Coronary artery (tissue), 2 donors: ENCODE measurements at regions not wholly inside any gene's neighbourhood (a gene's known extent, or its start where the extent isn't known, plus 50 kb on each side); places are given as distances from the start of the nearest gene placed in this dataset.

Experiments used
- DNase-seq: peaks from one replicate; pipeline ENCODE4 v3.0.0-alpha.2; 2017; ENCODE audit warnings: low spot score
- H3K27ac ChIP-seq, 2 donors: fragments of 200-600 bp; sonication (generic); one replicate each; pipeline ENCODE4 v1.5.1; 2016 to 2019
- H3K4me3 ChIP-seq: fragments of 200-600 bp; sonication (generic); 2 replicates; pipeline ENCODE4 v1.5.1; 2016; ENCODE audit warnings: mild to moderate bottlenecking, moderate library complexity
- TF ChIP-seq, protein P1 (sequence below): fragments of 200-600 bp; sonication (generic); IDR thresholded peaks from one replicate; pipeline ENCODE4 v1.5.1; 2019; ENCODE audit warnings: antibody characterized with exemption

DNA sequence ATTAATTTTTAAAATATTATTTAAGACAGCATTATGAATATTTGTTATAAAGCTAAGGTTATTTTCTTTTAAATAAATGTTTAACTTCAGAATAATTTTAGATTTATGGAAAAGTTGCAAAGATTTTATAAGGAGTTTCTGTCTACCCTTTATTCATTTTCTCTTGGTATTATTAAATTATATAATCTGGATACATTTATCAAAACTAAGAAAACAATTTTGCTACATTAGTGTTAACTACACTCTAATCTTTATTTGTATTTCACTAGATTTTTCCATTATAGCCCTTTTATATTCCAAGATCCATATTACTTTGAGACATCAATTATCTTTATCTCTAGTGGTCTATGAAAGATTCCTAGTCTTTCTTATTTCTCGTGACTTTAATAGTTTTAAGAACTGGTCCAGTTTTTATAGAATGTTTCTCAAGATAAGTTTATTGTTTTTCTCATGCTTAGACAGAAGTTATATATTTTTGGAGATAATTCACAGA is 1243.7 kb upstream of the PCDH9 start:
- DNase-seq: no peak
- H3K4me3 ChIP-seq: no peak overlapping the region
- H3K27ac ChIP-seq: no peak overlapping the region
- TF ChIP-seq, protein P1, sequence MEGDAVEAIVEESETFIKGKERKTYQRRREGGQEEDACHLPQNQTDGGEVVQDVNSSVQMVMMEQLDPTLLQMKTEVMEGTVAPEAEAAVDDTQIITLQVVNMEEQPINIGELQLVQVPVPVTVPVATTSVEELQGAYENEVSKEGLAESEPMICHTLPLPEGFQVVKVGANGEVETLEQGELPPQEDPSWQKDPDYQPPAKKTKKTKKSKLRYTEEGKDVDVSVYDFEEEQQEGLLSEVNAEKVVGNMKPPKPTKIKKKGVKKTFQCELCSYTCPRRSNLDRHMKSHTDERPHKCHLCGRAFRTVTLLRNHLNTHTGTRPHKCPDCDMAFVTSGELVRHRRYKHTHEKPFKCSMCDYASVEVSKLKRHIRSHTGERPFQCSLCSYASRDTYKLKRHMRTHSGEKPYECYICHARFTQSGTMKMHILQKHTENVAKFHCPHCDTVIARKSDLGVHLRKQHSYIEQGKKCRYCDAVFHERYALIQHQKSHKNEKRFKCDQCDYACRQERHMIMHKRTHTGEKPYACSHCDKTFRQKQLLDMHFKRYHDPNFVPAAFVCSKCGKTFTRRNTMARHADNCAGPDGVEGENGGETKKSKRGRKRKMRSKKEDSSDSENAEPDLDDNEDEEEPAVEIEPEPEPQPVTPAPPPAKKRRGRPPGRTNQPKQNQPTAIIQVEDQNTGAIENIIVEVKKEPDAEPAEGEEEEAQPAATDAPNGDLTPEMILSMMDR: no peak

GRCh38 chr13:68467160-68467559 is 1237.0 kb upstream of the PCDH9 start:
- TF ChIP-seq, protein P1: no peak
- no peak overlapping the region for H3K4me3 ChIP-seq
- H3K27ac ChIP-seq: no peak overlapping the region
- DNase-seq: no peak

DNA sequence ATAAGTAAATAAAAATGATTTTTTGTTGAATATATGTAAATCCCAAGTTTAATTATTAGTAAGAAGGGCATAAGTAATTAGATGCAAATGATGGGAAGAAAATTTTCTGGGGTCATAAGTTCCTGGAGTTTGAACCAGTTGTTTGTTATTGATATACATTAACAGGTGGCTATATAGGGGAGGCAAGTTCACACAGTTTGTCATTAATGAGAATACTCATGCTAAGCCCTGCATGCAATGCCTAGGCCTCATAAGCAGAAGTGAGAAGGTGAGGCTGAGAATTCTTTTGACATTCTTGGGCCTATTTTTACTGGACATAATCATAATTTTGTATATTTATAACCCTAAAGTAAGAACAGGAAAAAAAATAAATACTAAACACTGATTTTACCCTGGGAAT is 1210.7 kb upstream of the PCDH9 start:
- H3K27ac ChIP-seq: no peak overlapping the region
- DNase-seq: no peak
- H3K4me3 ChIP-seq: no peak overlapping the region
- TF ChIP-seq, protein P1: no peak

DNA sequence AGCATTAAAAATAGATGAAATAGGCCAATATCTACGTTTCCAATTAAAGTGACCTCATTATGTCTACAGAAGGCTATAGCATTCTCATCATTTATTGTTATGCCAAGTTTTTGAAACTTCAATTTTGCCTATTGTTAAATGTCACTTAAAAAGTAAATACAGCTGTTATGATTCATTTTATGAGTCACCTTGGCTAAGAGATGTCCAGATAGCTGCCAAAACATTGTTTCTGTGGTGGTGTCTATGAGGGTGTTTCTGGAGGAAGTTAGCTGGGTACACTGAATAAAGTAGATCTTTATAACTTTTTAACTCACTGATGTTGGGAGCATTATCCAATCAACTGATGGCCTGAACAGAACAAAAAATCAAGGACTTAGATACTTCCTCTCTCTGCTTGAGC is 1209.7 kb upstream of the PCDH9 start:
- Histone ChIP-seq H3K4me3 (no peak overlapping the region), H3K27ac (no peak overlapping the region)
- no peak for DNase-seq
- TF ChIP-seq, protein P1: no peak

GRCh38 chr13:68428292-68428691 is 1198.2 kb upstream of the PCDH9 start:
- TF ChIP-seq, protein P1: no peak
- no peak overlapping the region for H3K4me3 ChIP-seq
- H3K27ac ChIP-seq: no peak overlapping the region
- no peak for DNase-seq

DNA sequence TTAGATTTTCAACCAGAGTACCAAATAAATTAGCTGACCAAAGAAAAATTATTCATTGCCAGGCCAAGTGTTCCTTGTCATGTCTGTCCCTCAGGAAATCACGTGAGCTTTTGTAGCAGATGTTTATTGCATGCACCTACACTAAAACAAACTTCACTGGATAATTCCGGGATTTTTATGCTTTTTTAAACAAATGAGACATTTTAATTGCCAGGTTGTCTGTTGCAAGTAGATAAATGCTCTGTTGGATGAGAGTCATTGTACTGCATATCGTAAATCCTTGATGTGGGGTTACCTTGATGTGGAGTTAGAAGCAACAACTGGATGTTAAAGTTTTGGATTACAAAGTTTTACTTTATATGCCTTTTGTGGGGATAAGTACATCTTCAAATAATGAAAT is 1187.7 kb upstream of the PCDH9 start:
- TF ChIP-seq, protein P1: no peak
- DNase-seq: no peak
- H3K27ac ChIP-seq: no peak overlapping the region
- no peak overlapping the region for H3K4me3 ChIP-seq

- no peak for DNase-seq
- TF ChIP-seq, protein P1: no peak
- H3K27ac ChIP-seq: no peak overlapping the region
- H3K4me3 ChIP-seq: no peak overlapping the region
These were observed 1179.9 kb upstream of the PCDH9 start for GRCh38 chr13:68410007-68410406.
